Endothelial cell of umbilical vein (primary cell): ENCODE measurements at regions not wholly inside any gene's neighbourhood (a gene's known extent, or its start where the extent isn't known, plus 50 kb on each side); places are given as distances from the start of the nearest gene placed in this dataset.

Source experiments
- BruUV-seq: library from RNA; stranded (reverse); fragments of 400-500 nt; replicated peaks from 2 replicates; lab custom pipeline; 2021; lab: Mats Ljungman, UMichigan
- CTCF ChIA-PET: fragments of 300-600, 350-600 bp; sonication (Branson Sonifier 250); formaldehyde crosslinking; loops from one replicate; lab custom pipeline; 2021; ENCODE audit warnings: antibody characterized with exemption, inconsistent platforms; lab: Charles Lee
- POLR2A ChIA-PET: fragments of 300-600, 350-600 bp; sonication (Branson Sonifier 250); formaldehyde crosslinking; loops from one replicate; lab custom pipeline; 2021; ENCODE audit warnings: antibody characterized with exemption, inconsistent platforms; lab: Charles Lee
- DNase-seq: peaks from one replicate; pipeline ENCODE4 v3.0.0-alpha.2; 2011; ENCODE audit warnings: low read depth, low spot score
- FAIRE-seq: peaks from 2 replicates; lab custom pipeline; 2011; peaks lifted over from hg19 to GRCh38; lab: Jason Lieb, UNC
- H2AFZ ChIP-seq: 2 replicates; pipeline ENCODE4 v1.6.0; 2012; ENCODE audit warnings: low read depth, low read length, control low read depth, inconsistent platforms
- H3K27ac ChIP-seq: 2 replicates; pipeline ENCODE4 v1.5.1; 2011; ENCODE audit warnings: low read depth, mild to moderate bottlenecking, control low read depth, low read length, moderate library complexity; ENCODE audit not compliant: insufficient read depth
- H3K27me3 ChIP-seq, 2 experiments: 2 replicates each; pipeline versions ENCODE4 v1.6.0 to v1.6.1; 2011; ENCODE audit warnings: low read length in 2 of 2, mixed read lengths in 1 of 2; ENCODE audit not compliant: control insufficient read depth in 2 of 2, insufficient read depth in 2 of 2
- H3K36me3 ChIP-seq, 2 experiments: 2 replicates in 1 of 2; 3 replicates in 1 of 2; pipeline ENCODE4 v1.5.1; 2011; ENCODE audit warnings: low read length in 2 of 2, mild to moderate bottlenecking in 1 of 2, moderate library complexity in 1 of 2; ENCODE audit not compliant: control insufficient read depth in 2 of 2, insufficient read depth in 2 of 2; ENCODE audit errors: extremely low read depth in 1 of 2
- H3K4me1 ChIP-seq: 3 replicates; pipeline ENCODE4 v1.5.1; 2011; ENCODE audit warnings: mild to moderate bottlenecking, low read length; ENCODE audit not compliant: control insufficient read depth, insufficient read depth; ENCODE audit errors: extremely low read depth
- H3K4me2 ChIP-seq: 2 replicates; pipeline ENCODE4 v1.6.1; 2011; ENCODE audit warnings: low read length, control low read depth, mixed read lengths; ENCODE audit not compliant: insufficient read depth
- H3K4me3 ChIP-seq, 3 experiments: fragments of 200-600 bp in 1 of 3; sonication (generic), shearing (Covaris generic) in 1 of 3; replicated peaks in 1 of 3; 2 replicates each; pipeline ENCODE4 v1.5.1; 2011 to 2016; ENCODE audit warnings: control low read depth in 3 of 3, low read length in 3 of 3, mild to moderate bottlenecking in 2 of 3, inconsistent platforms in 1 of 3, low read depth in 1 of 3, moderate library complexity in 1 of 3; ENCODE audit not compliant: insufficient read depth in 1 of 3
- H3K79me2 ChIP-seq: 2 replicates; pipeline ENCODE4 v1.6.0; 2012; ENCODE audit warnings: low read length, inconsistent platforms; ENCODE audit not compliant: control insufficient read depth, insufficient read depth
- H3K9ac ChIP-seq: replicated peaks from 2 replicates; pipeline ENCODE3; 2011; ENCODE audit warnings: low read length, control low read depth; ENCODE audit not compliant: insufficient read depth; ENCODE audit errors: extremely low read depth
- H3K9me1 ChIP-seq: replicated peaks from 3 replicates; pipeline ENCODE4 v1.6.0; 2011; ENCODE audit warnings: mild to moderate bottlenecking, low read length; ENCODE audit not compliant: control insufficient read depth, insufficient read depth; ENCODE audit errors: extremely low read depth
- H3K9me3 ChIP-seq: replicated peaks from 2 replicates; pipeline ENCODE4 v1.5.1; 2012; ENCODE audit warnings: low read length, inconsistent platforms; ENCODE audit not compliant: control insufficient read depth, insufficient read depth
- H4K20me1 ChIP-seq: replicated peaks from 2 replicates; pipeline ENCODE3; 2011; ENCODE audit warnings: mild to moderate bottlenecking, low read length; ENCODE audit not compliant: control insufficient read depth, insufficient read depth; ENCODE audit errors: extremely low read depth
- EZH2 ChIP-seq: IDR thresholded peaks from 2 replicates; pipeline ENCODE4 v1.6.1; 2012; ENCODE audit warnings: borderline replicate concordance, low read depth, mild to moderate bottlenecking, moderate library complexity, low read length, inconsistent platforms; ENCODE audit not compliant: severe bottlenecking
- FOS ChIP-seq: IDR thresholded peaks from 2 replicates; pipeline ENCODE4 v1.6.1; 2011; ENCODE audit warnings: mild to moderate bottlenecking, low read length, moderate library complexity, borderline replicate concordance; ENCODE audit not compliant: insufficient read depth
- MYC ChIP-seq: IDR thresholded peaks from one replicate; pipeline ENCODE4 v1.6.1; 2011; ENCODE audit warnings: mild to moderate bottlenecking, low read depth, low read length
- POLR2A ChIP-seq: IDR thresholded peaks from 2 replicates; pipeline ENCODE4 v1.6.1; 2012; ENCODE audit warnings: low read depth, mild to moderate bottlenecking, control low read depth, low read length
- dilution Hi-C: fragments of 300-500 bp; cut with MboI; formaldehyde crosslinking; loops from one replicate; pipeline ENCODE4 v1.15.0; 2019; ENCODE audit warnings: low sequenced_read_pairs; ENCODE audit not compliant: extremely low pct_ligation_motif_present
- intact Hi-C: fragments of 100-400 bp; cut with micrococcal nuclease; formaldehyde crosslinking; loops from one replicate; pipeline ENCODE4 v1.10.0; 2022

GRCh38 chr9:24132244-24132643 lies 306.2 kb upstream of the ELAVL2 start:
- FAIRE-seq, result no peak
- H3K4me3 ChIP-seq, result no peak overlapping the region

DNA sequence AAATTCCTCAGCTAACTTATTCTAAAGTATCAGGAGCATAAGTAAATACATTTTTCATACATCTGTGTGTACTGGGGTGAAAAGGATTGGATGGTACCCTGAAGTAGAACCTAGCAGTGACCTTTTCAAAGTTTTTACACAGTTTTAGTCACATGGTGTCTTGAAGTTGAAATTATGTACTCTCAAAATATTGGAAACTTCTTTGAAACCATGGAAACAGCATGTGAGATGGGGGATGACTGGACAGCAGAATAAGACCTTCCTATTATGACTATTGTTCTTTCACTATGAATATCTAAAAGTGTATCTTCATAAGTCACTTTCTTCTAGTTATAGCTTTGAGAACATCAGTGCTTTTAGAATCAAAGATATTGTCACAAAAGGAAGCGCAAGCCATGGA lies 301.5 kb upstream of the ELAVL2 start:
- H3K9ac ChIP-seq, result no peak overlapping the region
- no peaks in the 10 kb centered on the region for H3K79me2 ChIP-seq
- peaks cover 2% of the 10 kb centered on the region for H3K9me3 ChIP-seq
- FAIRE-seq, result no peak
- H4K20me1 ChIP-seq, result no peaks in the 10 kb centered on the region
- H3K36me3 ChIP-seq, result no peaks in the 10 kb centered on the region
- H3K4me3 ChIP-seq, result no peak overlapping the region
- POLR2A ChIA-PET, result no interaction called here
- intact Hi-C loops, result no loop called here
- TF ChIP-seq MYC (no peak), EZH2 (no peak)
- H2AFZ ChIP-seq, result no peak overlapping the region
- dilution Hi-C loops, result no loop called here
- H3K4me2 ChIP-seq, result no peak overlapping the region
- no peak for DNase-seq
- BruUV-seq, result no TSS peak
- CTCF ChIA-PET, result no interaction called here
- no peaks in the 10 kb centered on the region for H3K27me3 ChIP-seq
- no peaks in the 10 kb centered on the region for H3K9me1 ChIP-seq
- no peak overlapping the region for H3K27ac ChIP-seq
- no peaks in the 10 kb centered on the region for H3K4me1 ChIP-seq

More at GRCh38 chr9:24132244-24132643, 306.2 kb upstream of the ELAVL2 start:
- ChIA-PET POLR2A (no interaction called here), CTCF (no interaction called here)
- Histone ChIP-seq H3K36me3 (no peaks in the 10 kb centered on the region), H3K9ac (no peak overlapping the region), H3K9me3 (no peaks in the 10 kb centered on the region), H3K9me1 (no peaks in the 10 kb centered on the region), H3K4me1 (no peaks in the 10 kb centered on the region), H3K79me2 (no peaks in the 10 kb centered on the region), H3K27ac (no peak overlapping the region), H3K4me2 (no peak overlapping the region), H2AFZ (no peak overlapping the region), H4K20me1 (no peaks in the 10 kb centered on the region), H3K27me3 (no peaks in the 10 kb centered on the region)
- TF ChIP-seq POLR2A, result no peak
- no peak for TF ChIP-seq FOS
- dilution Hi-C loops, result no loop called here
- DNase-seq, result no peak
- no TSS peak for BruUV-seq
- intact Hi-C loops, result no loop called here
